ENCODE measurements at regions not wholly inside any gene's neighbourhood (a gene's known extent, or its start where the extent isn't known, plus 50 kb on each side); places are given as distances from the start of the nearest gene placed in this dataset.

DNA sequence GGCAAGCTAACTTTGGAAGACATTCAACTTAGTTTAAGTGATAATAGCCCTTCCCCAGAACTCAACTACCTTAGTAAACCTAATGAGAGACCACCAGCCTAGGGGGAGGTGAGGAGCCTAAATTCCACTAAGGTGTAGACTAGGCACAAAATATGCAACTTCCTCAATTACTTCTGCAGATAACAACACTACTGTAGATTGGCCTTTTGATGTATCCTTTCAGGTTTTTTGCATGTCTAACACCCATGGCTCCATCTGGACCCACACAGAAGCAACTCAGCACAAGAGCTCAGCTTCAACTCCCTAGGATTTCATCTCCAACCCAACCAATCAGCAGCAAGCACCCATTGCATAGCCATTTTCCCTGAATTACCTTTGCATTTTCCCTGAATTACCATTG lies 353.3 kb downstream of the AKAIN1 start:
- DNase-seq (ENCODE audit: low read depth, low spot score), result no peak
- Histone ChIP-seq H3K27me3 (ENCODE audit: control insufficient read depth, insufficient read depth, low read length) (no peaks in the 10 kb centered on the region), H3K27ac (ENCODE audit: low read depth, low read length) (no peak overlapping the region), H3K4me3 (ENCODE audit: low read depth, low read length) (no peak overlapping the region), H3K9me3 (ENCODE audit: control insufficient read depth, insufficient read depth, low read length) (peaks cover 23% of the 10 kb centered on the region; the same call in 1 of the 2 replicates)
- ChIA-PET CTCF (no interaction called here), POLR2A (no interaction called here)
- TF ChIP-seq, protein P1, sequence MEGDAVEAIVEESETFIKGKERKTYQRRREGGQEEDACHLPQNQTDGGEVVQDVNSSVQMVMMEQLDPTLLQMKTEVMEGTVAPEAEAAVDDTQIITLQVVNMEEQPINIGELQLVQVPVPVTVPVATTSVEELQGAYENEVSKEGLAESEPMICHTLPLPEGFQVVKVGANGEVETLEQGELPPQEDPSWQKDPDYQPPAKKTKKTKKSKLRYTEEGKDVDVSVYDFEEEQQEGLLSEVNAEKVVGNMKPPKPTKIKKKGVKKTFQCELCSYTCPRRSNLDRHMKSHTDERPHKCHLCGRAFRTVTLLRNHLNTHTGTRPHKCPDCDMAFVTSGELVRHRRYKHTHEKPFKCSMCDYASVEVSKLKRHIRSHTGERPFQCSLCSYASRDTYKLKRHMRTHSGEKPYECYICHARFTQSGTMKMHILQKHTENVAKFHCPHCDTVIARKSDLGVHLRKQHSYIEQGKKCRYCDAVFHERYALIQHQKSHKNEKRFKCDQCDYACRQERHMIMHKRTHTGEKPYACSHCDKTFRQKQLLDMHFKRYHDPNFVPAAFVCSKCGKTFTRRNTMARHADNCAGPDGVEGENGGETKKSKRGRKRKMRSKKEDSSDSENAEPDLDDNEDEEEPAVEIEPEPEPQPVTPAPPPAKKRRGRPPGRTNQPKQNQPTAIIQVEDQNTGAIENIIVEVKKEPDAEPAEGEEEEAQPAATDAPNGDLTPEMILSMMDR (IDR thresholded peaks at IDR 0.05; ENCODE audit: low read depth, low read length), result no peak

DNA sequence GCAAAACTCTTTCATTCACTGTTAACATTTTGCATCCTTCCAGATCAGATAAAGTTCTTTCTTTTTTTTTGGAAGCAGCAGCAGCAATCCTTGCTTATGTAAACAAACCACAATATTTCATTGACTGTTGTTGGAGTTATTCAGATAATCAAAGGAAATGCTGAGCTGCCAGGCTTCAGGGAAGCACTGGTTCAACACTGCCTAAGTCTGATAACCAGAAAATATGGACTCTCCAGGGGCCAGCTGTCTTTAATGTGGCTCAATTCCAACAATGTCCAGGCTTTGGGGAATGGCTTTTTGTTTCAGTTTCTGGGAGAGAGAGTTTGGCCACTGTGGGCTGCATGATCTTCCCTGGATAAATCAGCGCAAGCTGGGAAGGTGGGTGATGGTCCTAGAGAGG lies 354.3 kb downstream of the AKAIN1 start:
- POLR2A ChIA-PET, result no interaction called here
- no peak overlapping the region for H3K27ac ChIP-seq (ENCODE audit: low read depth, low read length)
- CTCF ChIA-PET, result no interaction called here
- TF ChIP-seq, protein P1 (IDR thresholded peaks at IDR 0.05; ENCODE audit: low read depth, low read length), result no peak
- DNase-seq (ENCODE audit: low read depth, low spot score), result no peak
- H3K4me3 ChIP-seq (ENCODE audit: low read depth, low read length), result no peak overlapping the region
- peaks cover 22% of the 10 kb centered on the region; the same call in 1 of the 2 replicates for H3K9me3 ChIP-seq (ENCODE audit: control insufficient read depth, insufficient read depth, low read length)
- H3K27me3 ChIP-seq (ENCODE audit: control insufficient read depth, insufficient read depth, low read length), result no peaks in the 10 kb centered on the region

DNA sequence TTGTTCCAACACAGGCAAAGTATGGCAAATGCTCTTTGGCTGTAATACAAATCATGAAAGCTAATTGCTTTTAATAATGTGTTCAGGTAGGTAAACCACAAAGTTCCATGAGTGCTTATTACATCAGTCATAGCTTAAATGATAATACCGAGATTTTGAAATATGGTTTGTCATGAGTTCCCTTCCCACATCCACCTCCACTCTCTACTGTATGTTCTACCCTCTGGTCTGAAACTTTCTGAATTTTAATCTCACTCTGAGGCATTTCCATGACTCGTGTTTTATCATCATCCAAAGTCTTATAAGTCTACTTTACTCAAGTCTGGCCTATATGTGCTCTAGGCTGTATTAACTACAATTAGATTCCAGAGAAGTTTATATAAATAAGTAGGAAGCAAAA lies 354.8 kb downstream of the AKAIN1 start:
- POLR2A ChIA-PET, result no interaction called here
- TF ChIP-seq, protein P1 (IDR thresholded peaks at IDR 0.05; ENCODE audit: low read depth, low read length), result no peak
- CTCF ChIA-PET, result no interaction called here

DNA sequence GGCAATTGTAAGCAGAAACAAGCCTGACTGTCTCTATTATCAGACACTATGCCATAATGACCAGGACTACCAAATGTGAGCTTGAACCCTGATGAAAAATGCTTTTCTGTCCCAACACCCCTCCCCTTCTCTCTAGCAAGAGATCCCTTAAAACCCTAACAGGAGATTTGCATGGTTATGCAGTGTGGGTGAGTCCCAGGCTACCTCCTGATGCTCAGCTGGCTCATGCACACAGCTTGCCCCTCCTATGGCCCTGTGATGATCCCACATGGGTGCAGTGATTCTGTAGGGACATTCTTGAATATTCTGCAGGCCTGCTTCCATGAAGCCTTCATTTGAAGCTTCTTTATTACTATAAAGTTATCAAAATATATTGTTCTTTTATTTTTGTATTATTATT lies 357.4 kb downstream of the AKAIN1 start:
- Histone ChIP-seq H3K27ac (ENCODE audit: low read depth, low read length) (no peak overlapping the region), H3K4me3 (ENCODE audit: low read depth, low read length) (no peak overlapping the region), H3K27me3 (ENCODE audit: control insufficient read depth, insufficient read depth, low read length) (no peaks in the 10 kb centered on the region), H3K9me3 (ENCODE audit: control insufficient read depth, insufficient read depth, low read length) (peaks cover 24% of the 10 kb centered on the region)
- ChIA-PET CTCF (no interaction called here), POLR2A (no interaction called here)
- no peak for DNase-seq (ENCODE audit: low read depth, low spot score)
- TF ChIP-seq, protein P1 (IDR thresholded peaks at IDR 0.05; ENCODE audit: low read depth, low read length), result no peak

More for the DNA sequence above, 354.8 kb downstream of the AKAIN1 start:
- H3K9me3 ChIP-seq (ENCODE audit: control insufficient read depth, insufficient read depth, low read length), result peaks cover 18% of the 10 kb centered on the region; the same call in 1 of the 2 replicates
- no peak overlapping the region for H3K27ac ChIP-seq (ENCODE audit: low read depth, low read length)
- no peaks in the 10 kb centered on the region for H3K27me3 ChIP-seq (ENCODE audit: control insufficient read depth, insufficient read depth, low read length)
- DNase-seq (ENCODE audit: low read depth, low spot score), result no peak
- no peak overlapping the region for H3K4me3 ChIP-seq (ENCODE audit: low read depth, low read length)

DNA sequence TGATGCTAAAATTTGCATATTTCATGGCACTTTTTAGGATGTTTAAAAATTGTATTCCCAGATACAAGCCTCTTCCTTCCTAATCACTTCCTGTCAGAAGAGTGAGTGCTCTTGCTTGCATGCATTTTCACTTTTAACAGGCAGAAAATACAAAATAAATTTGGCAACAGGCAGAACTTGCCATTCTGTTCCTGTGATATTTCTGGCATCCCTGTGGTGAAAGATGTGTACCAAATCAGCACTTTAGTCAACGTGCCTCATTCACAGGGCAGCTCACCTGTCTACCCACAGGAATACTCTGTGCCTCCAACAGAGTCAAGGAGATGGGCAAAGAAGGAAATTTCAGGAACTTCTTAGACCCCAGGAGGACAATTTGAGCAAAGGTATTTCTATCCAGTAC lies 360.9 kb downstream of the AKAIN1 start:
- no peak for DNase-seq (ENCODE audit: low read depth, low spot score)
- POLR2A ChIA-PET, result no interaction called here
- H3K4me3 ChIP-seq (ENCODE audit: low read depth, low read length), result no peak overlapping the region
- H3K9me3 ChIP-seq (ENCODE audit: control insufficient read depth, insufficient read depth, low read length), result peaks cover 29% of the 10 kb centered on the region
- no peaks in the 10 kb centered on the region for H3K27me3 ChIP-seq (ENCODE audit: control insufficient read depth, insufficient read depth, low read length)
- H3K27ac ChIP-seq (ENCODE audit: low read depth, low read length), result no peak overlapping the region
- CTCF ChIA-PET, result no interaction called here
- TF ChIP-seq, protein P1 (IDR thresholded peaks at IDR 0.05; ENCODE audit: low read depth, low read length), result no peak
